Stimulated activated effector memory CD8-positive, alpha-beta T cell treated with anti-CD3 and anti-CD28 coated beads, Interleukin-12 subunit alpha, Interleukin-12 subunit beta, amount 100 ng/mL, for 72 hours (primary cell): ENCODE measurements at regions not wholly inside any gene's neighbourhood (a gene's known extent, or its start where the extent isn't known, plus 50 kb on each side); places are given as distances from the start of the nearest gene placed in this dataset.
"Not testable (repeated sequence)": the region's sequence is repeated elsewhere in the genome, so short reads cannot be mapped to it uniquely, and the experiment has no call there.

ENCODE experiments used
- ATAC-seq: fragments of 150-1000 bp; cut with Tn5 transposase; 2 replicates; pipeline ENCODE4 v1.10.0; 2021
- DNase-seq, 2 donors: peaks; one replicate each; pipeline ENCODE4 v3.0.0; 2021 to 2022; ENCODE audit warnings: low spot score in 2 of 2
- H3K27ac Mint-ChIP-seq: one replicate; pipeline ENCODE4 v1.8.0; 2022; ENCODE audit warnings: mild to moderate bottlenecking, mixed read lengths
- H3K36me3 Mint-ChIP-seq: one replicate; pipeline ENCODE4 v1.8.0; 2022; ENCODE audit warnings: mild to moderate bottlenecking, mixed read lengths
- H3K4me1 Mint-ChIP-seq: one replicate; pipeline ENCODE4 v1.8.0; 2022; ENCODE audit warnings: mixed read lengths
- H3K4me3 Mint-ChIP-seq: one replicate; pipeline ENCODE4 v1.8.0; 2022; ENCODE audit warnings: mild to moderate bottlenecking, mixed read lengths
- H3K9me3 Mint-ChIP-seq: one replicate; pipeline ENCODE4 v1.8.0; 2022; ENCODE audit warnings: mixed read lengths

DNA sequence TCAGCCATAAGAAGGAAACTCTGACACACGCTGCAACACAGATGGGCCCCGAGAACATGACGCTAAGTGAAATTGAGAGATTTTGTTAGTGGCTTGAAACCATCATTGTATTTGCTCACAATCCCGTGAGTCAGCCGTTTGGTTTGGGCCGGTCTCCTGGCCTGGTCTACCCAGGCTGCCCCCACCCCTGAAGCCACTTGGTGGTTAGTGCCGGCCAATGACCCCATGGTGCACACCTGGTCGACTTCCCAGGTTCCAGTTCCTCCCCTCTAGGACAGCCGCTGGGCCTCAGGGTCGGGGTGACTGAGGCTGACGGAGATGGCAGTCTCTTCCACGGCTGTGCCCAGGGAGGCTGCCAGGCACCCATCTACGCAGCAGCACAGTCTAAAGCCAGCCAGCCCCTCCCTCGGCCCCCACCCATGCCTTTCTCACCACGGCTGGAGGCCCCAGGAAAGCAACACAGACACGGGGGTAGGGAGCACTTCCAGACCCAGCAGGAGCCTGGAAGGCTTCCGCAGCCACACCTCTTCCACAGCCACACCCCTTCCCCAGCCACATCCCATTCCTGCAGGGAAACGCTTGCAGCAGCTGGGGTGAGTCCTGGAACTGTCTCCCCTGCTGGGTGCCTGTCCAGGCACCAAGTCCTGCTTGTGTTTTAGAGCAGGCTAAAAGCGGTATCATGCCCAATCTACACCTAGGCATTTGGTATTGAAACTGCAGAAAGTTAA lies 5413.2 kb upstream of the TPTE start:
- ATAC-seq, result peak; percentile 68
- not testable (repeated sequence) for H3K27ac Mint-ChIP-seq, H3K36me3 Mint-ChIP-seq, DNase-seq, H3K4me3 Mint-ChIP-seq, H3K9me3 Mint-ChIP-seq, H3K4me1 Mint-ChIP-seq

DNA sequence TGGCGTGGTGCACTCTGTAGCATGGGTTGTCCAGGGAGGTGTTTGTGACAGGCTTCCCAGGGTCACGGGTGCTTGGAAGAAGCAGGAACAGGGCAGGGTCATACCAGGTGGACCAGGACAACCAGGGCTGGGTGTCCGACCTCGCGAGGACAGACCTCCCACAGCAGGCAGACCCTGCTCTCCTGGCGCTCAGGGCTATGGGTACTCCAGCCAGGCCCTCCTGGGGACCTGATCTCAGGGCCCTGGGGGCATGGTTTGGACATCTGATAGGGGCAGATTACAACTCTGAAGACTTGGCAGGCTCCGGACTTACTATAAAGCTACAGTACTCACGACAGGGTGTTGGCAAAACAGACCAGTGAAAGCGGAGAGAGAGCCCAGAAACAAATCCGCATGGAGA lies 5410.2 kb upstream of the TPTE start:
- not testable (repeated sequence) for H3K4me1 Mint-ChIP-seq, H3K4me3 Mint-ChIP-seq, H3K36me3 Mint-ChIP-seq, H3K27ac Mint-ChIP-seq, H3K9me3 Mint-ChIP-seq, ATAC-seq, DNase-seq

DNA sequence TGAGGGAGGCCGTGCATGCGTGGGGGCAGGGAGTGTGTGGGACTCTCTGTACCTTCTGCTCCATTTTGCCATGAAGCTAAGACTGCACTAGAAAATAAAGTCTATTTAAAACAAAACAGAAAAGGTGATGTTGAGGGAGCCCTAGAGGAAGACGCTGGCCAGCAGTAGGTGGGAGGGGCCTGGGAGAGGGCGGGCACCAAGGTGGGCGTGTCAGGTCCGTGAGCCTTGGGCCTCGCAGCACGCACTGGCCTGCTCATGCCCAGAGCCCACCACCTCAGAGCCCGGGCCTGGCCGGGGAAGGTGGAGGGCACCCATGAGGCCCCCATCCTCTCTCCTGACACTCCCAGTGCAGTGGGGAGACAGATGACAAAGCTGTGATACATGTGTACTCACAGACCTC lies 5408.3 kb upstream of the TPTE start:
- DNase-seq, H3K4me3 Mint-ChIP-seq, H3K9me3 Mint-ChIP-seq, H3K27ac Mint-ChIP-seq, ATAC-seq, H3K36me3 Mint-ChIP-seq, H3K4me1 Mint-ChIP-seq: not testable (repeated sequence)

DNA sequence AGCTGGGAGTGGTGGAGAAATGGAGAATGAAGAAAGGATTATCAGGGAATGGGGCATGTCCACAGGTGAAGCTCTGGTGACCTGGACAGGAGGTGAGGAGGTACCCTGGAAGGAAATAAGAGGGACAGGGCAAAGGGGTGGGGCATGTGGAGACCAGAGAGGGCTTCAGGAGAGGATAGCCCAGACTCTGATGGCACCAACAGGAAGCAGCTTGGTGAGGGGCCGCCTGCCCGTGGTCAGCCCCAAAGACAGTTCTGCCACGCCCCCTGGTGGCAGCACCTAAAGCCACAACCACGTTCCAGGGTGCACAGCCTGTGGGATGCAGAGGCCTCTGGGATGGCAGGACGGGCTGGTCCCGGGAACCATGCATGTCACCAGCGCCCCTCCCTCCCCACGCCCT lies 5406.9 kb upstream of the TPTE start:
- H3K4me3 Mint-ChIP-seq, H3K36me3 Mint-ChIP-seq, H3K27ac Mint-ChIP-seq, H3K9me3 Mint-ChIP-seq, H3K4me1 Mint-ChIP-seq, DNase-seq: not testable (repeated sequence)
- peak; percentile 51 for ATAC-seq

DNA sequence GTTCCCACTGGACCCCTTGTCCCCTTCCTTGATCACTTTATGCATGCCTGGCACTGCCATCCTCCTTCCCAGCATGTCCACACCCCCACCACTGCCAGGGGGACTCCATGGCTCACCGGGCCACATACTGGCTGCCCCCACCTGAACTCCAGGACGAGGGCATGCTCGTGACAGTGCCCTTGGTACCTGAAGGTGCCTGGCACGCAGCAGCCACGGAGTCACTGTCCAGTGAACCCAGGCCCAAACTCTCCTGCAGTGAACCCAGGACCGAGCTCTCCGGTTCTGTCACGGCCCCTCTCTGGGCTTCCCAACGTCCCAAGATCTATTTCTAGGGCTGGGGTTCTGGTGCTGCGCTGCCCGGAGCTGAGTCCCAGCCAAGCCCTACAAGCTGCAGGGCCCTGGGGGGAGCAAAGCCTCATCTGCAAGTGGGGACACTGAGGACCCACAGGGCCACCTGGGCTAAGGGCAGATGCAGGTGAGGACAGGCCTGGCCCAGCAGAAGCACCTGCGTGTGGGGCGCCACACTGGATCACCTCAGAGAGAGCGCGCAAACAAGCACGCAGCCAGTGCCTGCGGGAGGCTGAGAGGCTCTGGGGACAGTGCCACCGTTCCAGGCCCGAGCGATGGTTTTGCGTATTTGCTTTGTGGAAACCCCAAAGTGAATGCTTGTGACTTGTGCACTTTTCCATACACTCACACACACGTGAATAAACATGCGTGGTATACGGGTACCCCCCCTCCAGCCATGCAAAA lies 5406.3 kb upstream of the TPTE start:
- ATAC-seq, H3K4me3 Mint-ChIP-seq, H3K36me3 Mint-ChIP-seq, H3K27ac Mint-ChIP-seq, H3K9me3 Mint-ChIP-seq, DNase-seq, H3K4me1 Mint-ChIP-seq: not testable (repeated sequence)

DNA sequence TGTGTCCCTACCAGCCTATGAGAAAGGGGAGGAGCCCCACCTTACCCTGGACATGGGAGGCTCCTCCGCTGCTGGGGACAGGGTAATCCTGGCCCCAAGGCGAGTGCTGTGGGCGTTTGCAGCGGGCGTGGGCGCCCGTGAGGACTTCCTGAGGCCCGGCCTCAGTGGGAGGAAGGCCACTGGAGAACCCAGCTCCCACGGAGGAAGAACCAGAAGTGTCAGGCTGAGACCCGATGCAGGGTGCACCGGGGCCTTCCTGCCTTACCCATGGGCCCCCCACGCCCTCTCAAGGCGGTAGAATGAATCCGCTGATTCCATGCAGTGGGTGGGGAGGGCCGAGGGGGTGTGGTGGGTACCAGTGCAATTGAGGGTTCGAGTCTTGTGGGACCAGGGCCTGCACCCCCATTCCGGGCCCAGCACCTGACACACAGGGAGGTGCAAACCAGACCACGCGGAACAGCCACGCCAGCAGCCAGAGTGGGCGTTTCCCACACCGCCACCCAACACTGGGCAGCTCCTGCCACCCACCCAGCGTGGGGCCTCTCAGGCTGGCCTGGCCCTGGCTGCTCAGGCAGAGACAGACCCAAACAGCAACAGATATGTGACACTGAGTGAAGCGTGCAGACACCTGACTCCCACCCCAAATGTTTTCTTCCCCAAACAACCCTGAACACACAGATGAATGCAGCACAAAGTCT lies 5405.6 kb upstream of the TPTE start:
- H3K4me1 Mint-ChIP-seq, DNase-seq, H3K27ac Mint-ChIP-seq, H3K36me3 Mint-ChIP-seq, H3K4me3 Mint-ChIP-seq, H3K9me3 Mint-ChIP-seq: not testable (repeated sequence)
- peak; percentile 12 for ATAC-seq

DNA sequence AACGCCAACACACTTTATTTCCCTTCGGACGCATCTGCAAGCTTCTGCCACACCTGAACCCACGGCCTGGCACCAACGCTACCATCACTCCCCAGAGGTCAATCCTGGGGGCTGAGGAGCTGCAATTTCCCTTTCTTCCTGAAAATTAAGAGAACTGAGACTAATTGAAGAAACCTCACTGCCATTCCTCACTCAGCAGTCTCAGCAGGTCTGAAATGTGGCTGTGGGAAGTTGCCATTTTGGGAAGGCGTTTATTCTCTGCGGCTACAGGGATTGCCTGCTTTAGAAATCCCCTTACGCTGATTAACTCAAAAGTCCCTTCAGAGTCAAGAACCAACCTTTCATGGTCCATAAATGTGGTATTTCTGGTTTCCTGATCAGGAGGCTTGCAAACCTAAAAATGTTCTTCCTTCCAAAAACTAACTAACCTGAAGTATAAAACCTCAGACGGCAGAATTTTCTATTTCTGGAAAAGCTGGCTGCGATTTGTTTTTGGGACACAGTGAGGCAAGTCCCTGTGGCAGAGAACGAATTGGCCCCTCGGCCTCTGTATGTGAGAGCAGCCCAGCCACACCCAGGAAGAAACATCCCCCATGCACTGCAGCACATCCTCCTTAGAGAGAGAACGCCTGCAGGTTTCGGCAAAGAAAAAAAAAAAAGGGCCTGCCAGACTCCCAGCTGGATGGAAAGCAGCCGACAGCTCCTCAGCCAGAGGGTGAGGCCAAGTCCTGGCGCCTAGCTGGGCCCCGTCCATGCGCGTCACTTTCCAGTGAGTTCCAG lies 5404.8 kb upstream of the TPTE start:
- ATAC-seq, result peak; percentile 46
- DNase-seq, result not testable (repeated sequence)

DNA sequence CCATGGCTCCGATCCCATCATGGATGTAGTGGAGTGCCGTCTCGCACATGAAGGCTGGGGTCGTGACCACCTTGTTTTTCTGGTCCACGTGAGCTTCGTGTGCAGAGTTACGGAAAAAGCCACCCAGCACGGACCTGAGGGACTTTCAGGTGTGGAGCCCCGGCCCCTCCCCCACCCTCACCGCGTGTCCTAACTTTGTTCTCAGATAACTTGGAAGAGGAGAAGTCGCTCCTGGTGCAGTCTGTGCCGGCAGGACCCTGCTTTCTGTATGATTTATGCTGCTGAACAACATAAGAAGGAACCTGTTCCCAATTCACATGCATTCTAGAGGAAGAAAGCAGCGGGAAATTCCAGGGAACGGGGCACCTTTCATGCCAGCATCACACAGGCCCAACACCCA lies 5404.2 kb upstream of the TPTE start:
- not testable (repeated sequence) for H3K9me3 Mint-ChIP-seq, ATAC-seq, H3K27ac Mint-ChIP-seq, DNase-seq, H3K4me1 Mint-ChIP-seq, H3K36me3 Mint-ChIP-seq, H3K4me3 Mint-ChIP-seq

More for the DNA sequence above, 5404.8 kb upstream of the TPTE start:
- not testable (repeated sequence) for H3K9me3 Mint-ChIP-seq, H3K4me1 Mint-ChIP-seq, H3K27ac Mint-ChIP-seq, H3K4me3 Mint-ChIP-seq, H3K36me3 Mint-ChIP-seq

DNA sequence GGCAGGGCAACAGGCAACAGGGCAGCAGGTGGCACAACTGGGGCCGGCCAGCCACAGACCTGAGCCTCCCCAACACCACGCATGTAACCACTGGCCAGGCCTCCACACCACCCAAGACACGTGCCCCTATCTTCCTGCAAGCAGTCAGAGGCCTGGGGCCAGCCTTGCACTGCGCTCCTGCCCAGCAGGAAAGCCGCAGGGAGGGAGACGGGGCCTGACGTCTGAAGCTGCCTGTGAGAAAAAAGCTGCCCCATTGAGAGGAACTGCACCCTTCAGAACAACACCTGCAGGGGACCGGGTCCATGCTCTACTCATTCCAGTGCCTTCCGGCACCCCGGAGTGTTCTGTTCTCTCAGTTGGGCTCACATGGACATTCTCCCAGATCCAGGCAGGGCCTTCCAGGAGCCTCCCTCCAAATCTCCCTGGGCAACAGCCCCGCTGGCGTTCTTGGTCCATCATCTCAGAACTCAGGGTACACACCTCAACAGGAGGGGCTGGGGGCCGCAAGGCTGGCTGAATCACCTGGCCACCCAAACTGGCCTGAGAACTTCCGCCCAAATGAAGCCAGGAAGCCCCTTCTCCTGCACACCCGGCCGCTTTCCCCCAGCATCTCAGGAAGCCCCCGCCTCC lies 5403.6 kb upstream of the TPTE start:
- not testable (repeated sequence) for H3K4me3 Mint-ChIP-seq, H3K27ac Mint-ChIP-seq, DNase-seq, H3K36me3 Mint-ChIP-seq, H3K9me3 Mint-ChIP-seq, H3K4me1 Mint-ChIP-seq
- ATAC-seq, result peak; percentile 2

DNA sequence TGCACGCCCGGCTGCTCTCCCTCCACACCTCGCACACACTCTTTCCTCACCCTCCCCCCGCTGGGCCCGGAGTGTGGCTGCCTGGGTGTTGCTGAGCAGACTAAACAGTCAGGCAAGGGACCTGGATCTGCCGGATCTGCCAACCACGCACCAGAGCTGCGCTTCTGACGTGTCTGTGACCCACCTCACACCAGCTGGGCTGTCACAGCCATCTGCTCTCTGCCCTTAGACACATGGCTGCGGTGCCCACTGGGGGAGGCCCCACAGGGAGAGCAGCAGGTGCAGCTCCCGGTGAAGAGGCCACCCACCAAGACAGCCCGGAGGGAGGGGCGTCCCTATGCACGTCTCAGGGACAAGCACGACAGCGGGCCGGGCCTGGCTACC lies 5403.1 kb upstream of the TPTE start:
- ATAC-seq, result peak; percentile 79
- H3K27ac Mint-ChIP-seq, H3K36me3 Mint-ChIP-seq, DNase-seq, H3K4me1 Mint-ChIP-seq, H3K9me3 Mint-ChIP-seq, H3K4me3 Mint-ChIP-seq: not testable (repeated sequence)

DNA sequence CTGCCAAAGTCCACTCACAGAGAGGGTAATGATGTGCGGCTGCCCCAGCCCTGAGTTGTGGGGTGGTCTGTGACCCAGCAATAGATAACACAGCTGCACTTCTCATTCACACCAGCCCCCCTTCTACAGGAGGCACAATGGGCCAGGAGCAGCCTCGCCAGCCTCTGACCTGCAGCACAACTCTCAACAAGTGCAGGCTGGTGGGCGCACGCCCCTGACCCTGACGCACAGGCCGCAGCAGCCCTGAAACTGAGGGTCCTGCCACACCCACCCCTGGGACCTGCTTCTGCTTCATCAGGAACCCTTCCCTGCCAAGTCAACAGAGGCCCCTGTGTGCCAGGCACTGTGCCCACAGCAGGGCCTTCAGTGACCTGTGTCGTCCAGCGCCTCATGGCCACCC lies 5402.2 kb upstream of the TPTE start:
- H3K4me1 Mint-ChIP-seq, H3K9me3 Mint-ChIP-seq, ATAC-seq, DNase-seq, H3K4me3 Mint-ChIP-seq, H3K27ac Mint-ChIP-seq, H3K36me3 Mint-ChIP-seq: not testable (repeated sequence)

DNA sequence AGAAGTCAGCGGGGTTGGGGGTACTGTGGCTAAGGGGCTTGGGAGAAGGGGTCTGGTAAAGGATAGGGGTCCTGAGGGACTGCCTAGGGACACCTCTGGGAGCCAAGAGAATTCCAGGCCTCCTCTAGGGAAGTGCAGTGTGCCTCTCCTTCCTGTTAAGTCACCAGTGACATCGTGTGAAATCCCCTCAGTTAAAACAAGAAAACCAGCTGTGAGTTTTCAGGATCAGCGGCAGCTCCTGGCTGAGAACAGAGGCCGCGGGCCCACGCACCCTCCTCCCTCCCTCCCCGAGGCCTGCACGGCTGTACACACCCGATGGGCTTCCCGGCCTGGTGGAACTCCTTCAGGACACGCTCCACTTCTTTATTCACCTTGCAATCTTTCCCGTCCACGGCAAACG lies 5400.0 kb upstream of the TPTE start:
- ATAC-seq, H3K36me3 Mint-ChIP-seq, H3K4me3 Mint-ChIP-seq, DNase-seq, H3K27ac Mint-ChIP-seq, H3K9me3 Mint-ChIP-seq, H3K4me1 Mint-ChIP-seq: not testable (repeated sequence)

DNA sequence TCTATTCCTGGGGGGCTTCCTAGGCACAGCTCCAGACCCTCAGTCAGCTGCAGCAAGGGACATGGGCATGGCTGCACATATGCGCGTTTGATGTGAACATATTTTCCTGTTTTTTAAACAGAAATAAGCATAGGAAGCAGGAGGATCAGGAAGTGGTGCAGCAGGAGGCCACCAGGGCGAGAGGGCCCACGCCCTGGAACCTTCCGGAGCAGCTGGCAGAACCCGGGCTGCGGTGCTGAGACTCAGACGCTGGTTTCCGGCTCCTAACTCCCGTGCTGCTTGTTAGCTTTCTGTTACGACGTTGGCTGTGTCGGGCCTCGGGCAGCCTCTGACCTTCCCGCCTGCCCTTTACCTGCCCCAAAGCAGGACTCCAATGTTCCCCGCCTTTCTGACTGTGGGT lies 5399.5 kb upstream of the TPTE start:
- DNase-seq, H3K36me3 Mint-ChIP-seq, H3K27ac Mint-ChIP-seq, H3K4me1 Mint-ChIP-seq, H3K9me3 Mint-ChIP-seq, ATAC-seq: not testable (repeated sequence)
- peak overlapping the region; percentile 25 for H3K4me3 Mint-ChIP-seq

DNA sequence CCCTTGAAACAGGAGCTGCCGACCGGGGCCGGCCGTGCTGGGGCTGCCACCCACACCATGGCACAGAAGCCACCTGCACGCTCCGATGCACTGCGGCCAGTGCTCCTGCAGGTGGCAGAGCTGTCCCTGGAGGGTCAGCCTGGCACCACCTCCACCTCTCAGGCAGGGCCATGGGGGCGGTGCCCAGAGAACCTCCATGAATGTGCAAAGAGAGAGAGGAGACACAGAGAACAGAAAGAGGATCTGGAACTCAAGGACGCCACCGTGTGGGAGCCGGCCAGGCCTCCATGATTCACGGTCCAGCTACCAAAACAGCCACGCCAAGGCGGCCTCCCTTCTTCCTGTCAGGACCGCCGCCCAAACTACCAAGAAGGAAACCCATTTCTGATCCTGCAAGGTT lies 5397.7 kb upstream of the TPTE start:
- peak; percentile 68 for ATAC-seq
- H3K4me3 Mint-ChIP-seq, H3K36me3 Mint-ChIP-seq, H3K9me3 Mint-ChIP-seq, H3K4me1 Mint-ChIP-seq, H3K27ac Mint-ChIP-seq: not testable (repeated sequence)
- DNase-seq, result peak; percentile 40 to 79

DNA sequence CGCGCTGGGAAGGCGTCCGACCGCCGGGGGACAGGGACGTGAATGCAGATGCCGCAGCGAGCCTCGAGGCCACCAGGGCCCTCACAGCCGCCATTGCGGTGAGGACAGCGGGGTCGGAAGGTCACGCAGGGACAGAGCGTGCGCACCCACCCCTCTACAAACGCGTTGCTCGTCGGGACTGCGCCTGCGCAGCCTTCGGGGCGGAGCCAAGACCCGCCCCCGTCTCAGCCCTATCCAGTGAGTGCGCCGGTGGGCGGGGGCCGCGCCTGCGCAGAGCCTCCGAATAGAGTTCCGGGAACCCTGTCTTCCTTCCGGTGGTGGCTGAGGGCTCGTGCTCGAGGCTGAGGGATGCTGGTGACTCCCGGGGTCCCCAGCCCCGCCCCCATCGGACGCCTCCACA lies 5393.1 kb upstream of the TPTE start:
- not testable (repeated sequence) for H3K4me3 Mint-ChIP-seq, H3K9me3 Mint-ChIP-seq, H3K27ac Mint-ChIP-seq, H3K4me1 Mint-ChIP-seq, H3K36me3 Mint-ChIP-seq
- peak; percentile 93 for ATAC-seq
- peak; percentile 98 to 99 for DNase-seq
